Loucy (cell line): ENCODE measurements at regions not wholly inside any gene's neighbourhood (a gene's known extent, or its start where the extent isn't known, plus 50 kb on each side); places are given as distances from the start of the nearest gene placed in this dataset.

Source experiments
- H2AFZ ChIP-seq: fragments of 200-600 bp; sonication (generic); 2 replicates; pipeline ENCODE4 v1.6.0; 2016; ENCODE audit warnings: antibody characterized with exemption, mild to moderate bottlenecking, low read length, moderate library complexity
- H3F3A ChIP-seq: fragments of 200-600 bp; 2 replicates; pipeline ENCODE4 v1.6.0; 2016; ENCODE audit warnings: antibody characterized with exemption, low read depth, mild to moderate bottlenecking
- H3K27me3 ChIP-seq: fragments of 200-600 bp; sonication (generic); 2 replicates; pipeline ENCODE4 v1.6.1; 2014; ENCODE audit warnings: low read length, mild to moderate bottlenecking; ENCODE audit not compliant: insufficient read depth, poor library complexity, severe bottlenecking
- H3K36me3 ChIP-seq: fragments of 200-600 bp; sonication (generic); 2 replicates; pipeline ENCODE4 v1.6.1; 2016; ENCODE audit warnings: low read length; ENCODE audit not compliant: insufficient read depth
- H3K4me1 ChIP-seq: fragments of 200-600 bp; sonication (generic); 2 replicates; pipeline ENCODE4 v1.5.1; 2014; ENCODE audit warnings: low read length, mild to moderate bottlenecking; ENCODE audit not compliant: insufficient read depth, poor library complexity, severe bottlenecking
- H3K4me2 ChIP-seq: fragments of 200-600 bp; sonication (generic); 2 replicates; pipeline ENCODE4 v1.6.0; 2014; ENCODE audit warnings: antibody characterized with exemption, low read length, low read depth, mild to moderate bottlenecking; ENCODE audit not compliant: poor library complexity, severe bottlenecking
- H3K4me3 ChIP-seq: fragments of 200-600 bp; sonication (generic); 2 replicates; pipeline ENCODE4 v1.5.1; 2014; ENCODE audit warnings: low read length, mild to moderate bottlenecking, mixed read lengths; ENCODE audit not compliant: poor library complexity, severe bottlenecking
- H3K79me2 ChIP-seq: fragments of 200-600 bp; sonication (generic); 2 replicates; pipeline ENCODE4 v1.6.1; 2014; ENCODE audit warnings: low read length; ENCODE audit not compliant: insufficient read depth
- H3K9ac ChIP-seq: fragments of 200-600 bp; sonication (generic); 2 replicates; pipeline ENCODE4 v1.6.0; 2014; ENCODE audit warnings: mild to moderate bottlenecking, low read depth, low read length, moderate library complexity; ENCODE audit not compliant: poor library complexity, severe bottlenecking
- H3K9me2 ChIP-seq: fragments of 200-600 bp; sonication (generic); replicated peaks from 2 replicates; pipeline ENCODE4 v1.6.1; 2016; ENCODE audit warnings: low read depth, low read length, mixed read lengths
- H3K9me3 ChIP-seq: fragments of 200-600 bp; sonication (generic); 2 replicates; pipeline ENCODE4 v1.6.1; 2014; ENCODE audit warnings: mild to moderate bottlenecking, antibody characterized with exemption, low read length, low read depth; ENCODE audit not compliant: insufficient read depth
- H4K20me1 ChIP-seq: fragments of 200-600 bp; sonication (generic); 2 replicates; pipeline ENCODE4 v1.6.0; 2014; ENCODE audit warnings: antibody characterized with exemption, low read length, mild to moderate bottlenecking; ENCODE audit not compliant: insufficient read depth, poor library complexity, severe bottlenecking
- EZH2phosphoT487 ChIP-seq: fragments of 200-600 bp; IDR thresholded peaks from 2 replicates; pipeline ENCODE4 v1.6.1; 2018; ENCODE audit warnings: antibody characterized with exemption, mild to moderate bottlenecking, moderate library complexity, borderline replicate concordance
- TF ChIP-seq, protein P1 (sequence below): fragments of 200-600 bp; sonication (generic); conservative IDR thresholded peaks from 2 replicates; pipeline ENCODE4 v1.5.1; 2014; ENCODE audit warnings: mild to moderate bottlenecking, antibody characterized with exemption, low read length

DNA sequence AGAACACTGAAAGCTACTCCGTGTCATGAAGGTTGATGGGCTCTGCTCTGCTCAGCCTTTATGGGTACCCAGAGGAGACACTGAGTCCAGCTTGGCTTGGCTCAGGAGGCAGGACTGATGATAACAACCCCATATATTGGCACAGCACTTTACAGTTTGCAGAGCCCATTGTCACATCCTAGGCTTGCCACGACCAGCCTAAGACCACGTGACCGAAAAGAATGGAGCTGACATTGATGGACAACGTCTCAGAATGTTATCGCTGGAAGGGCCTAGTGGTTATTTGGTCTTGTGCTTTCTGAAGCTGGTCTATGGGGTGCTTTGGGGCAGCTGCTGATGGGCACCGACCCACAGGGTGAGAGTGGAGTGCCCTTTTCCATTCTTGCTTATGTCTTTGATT is 72.9 kb upstream of the RUNX3 start:
- Histone ChIP-seq H3K9me3 (no peaks in the 10 kb centered on the region), H3K4me2 (no peak overlapping the region), H3K4me3 (no peak overlapping the region), H3K79me2 (no peaks in the 10 kb centered on the region), H3K36me3 (no peaks in the 10 kb centered on the region), H2AFZ (no peak overlapping the region), H3K27me3 (no peaks in the 10 kb centered on the region), H3K9ac (no peak overlapping the region), H4K20me1 (no peaks in the 10 kb centered on the region), H3K9me2 (no peaks in the 10 kb centered on the region), H3K4me1 (peaks cover 74% of the 10 kb centered on the region), H3F3A (no peaks in the 10 kb centered on the region)
- TF ChIP-seq, protein P1, sequence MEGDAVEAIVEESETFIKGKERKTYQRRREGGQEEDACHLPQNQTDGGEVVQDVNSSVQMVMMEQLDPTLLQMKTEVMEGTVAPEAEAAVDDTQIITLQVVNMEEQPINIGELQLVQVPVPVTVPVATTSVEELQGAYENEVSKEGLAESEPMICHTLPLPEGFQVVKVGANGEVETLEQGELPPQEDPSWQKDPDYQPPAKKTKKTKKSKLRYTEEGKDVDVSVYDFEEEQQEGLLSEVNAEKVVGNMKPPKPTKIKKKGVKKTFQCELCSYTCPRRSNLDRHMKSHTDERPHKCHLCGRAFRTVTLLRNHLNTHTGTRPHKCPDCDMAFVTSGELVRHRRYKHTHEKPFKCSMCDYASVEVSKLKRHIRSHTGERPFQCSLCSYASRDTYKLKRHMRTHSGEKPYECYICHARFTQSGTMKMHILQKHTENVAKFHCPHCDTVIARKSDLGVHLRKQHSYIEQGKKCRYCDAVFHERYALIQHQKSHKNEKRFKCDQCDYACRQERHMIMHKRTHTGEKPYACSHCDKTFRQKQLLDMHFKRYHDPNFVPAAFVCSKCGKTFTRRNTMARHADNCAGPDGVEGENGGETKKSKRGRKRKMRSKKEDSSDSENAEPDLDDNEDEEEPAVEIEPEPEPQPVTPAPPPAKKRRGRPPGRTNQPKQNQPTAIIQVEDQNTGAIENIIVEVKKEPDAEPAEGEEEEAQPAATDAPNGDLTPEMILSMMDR = no peak
- no peak for TF ChIP-seq EZH2phosphoT487

DNA sequence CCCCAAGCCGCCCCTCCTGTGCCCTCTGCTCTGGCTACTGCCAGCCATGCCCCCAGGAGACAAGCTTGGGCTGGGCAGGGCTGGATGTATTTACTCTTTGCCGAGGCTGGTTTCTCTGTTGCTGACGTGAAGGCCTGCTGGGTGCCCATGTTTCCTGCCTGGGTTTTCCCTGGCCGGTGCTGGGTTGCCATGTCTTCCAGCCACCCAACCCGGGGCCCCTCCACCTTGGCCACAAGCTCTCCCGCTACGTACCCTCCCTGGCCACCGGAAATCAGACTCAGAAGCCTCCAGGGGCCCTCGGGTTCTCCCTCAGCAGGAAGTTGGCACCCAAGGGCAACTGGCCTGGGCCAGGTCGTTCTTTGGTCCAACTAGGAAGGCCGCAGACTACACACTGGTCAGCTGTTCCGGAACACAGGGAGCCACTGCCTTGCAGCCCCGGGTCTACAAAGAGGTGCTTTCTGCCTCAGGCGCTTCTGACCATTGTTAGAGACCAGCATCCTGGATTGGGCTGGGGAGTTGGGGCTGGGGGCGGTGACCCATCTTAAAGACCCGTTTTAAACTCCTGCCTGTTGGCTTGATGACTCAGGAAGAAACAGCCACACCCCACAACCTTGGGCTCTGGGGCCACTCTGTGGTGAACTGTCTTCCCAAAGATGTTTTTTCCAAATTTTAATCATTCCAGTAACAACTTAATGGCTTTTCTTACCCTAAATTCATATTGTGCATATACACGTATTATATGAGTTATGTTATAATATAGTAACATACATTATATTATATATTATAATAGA is 71.2 kb upstream of the RUNX3 start:
- H3K4me2 ChIP-seq = peak overlapping the region; percentile 4
- no peaks in the 10 kb centered on the region for H3K27me3 ChIP-seq
- TF ChIP-seq, protein P1 = no peak
- TF ChIP-seq EZH2phosphoT487 = no peak

DNA sequence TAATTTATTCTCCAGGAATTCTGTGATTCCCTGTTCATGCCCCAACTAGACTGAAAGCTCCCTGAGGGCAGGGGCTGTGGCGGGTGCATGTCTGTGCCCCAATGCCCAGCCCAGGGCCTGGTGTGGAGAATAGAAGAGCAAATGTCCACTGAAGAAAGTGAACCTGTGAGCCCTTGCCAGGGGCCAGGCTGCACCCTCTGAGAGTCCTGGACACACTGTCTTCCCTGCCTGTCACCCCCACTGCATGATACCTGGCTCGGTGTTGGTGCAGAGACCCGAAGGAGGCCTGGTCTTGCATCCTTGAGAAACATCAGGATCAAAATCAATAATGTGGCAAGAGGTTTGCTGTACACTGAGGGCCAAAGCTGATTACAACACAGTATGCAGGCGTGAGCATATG is 69.8 kb upstream of the RUNX3 start:
- no peaks in the 10 kb centered on the region for H3K9me2 ChIP-seq
- H2AFZ ChIP-seq = no peak overlapping the region
- H3K79me2 ChIP-seq = no peaks in the 10 kb centered on the region
- H3K9ac ChIP-seq = peak overlapping the region; percentile 63
- H3K36me3 ChIP-seq = no peaks in the 10 kb centered on the region
- H3K4me1 ChIP-seq = peaks cover 74% of the 10 kb centered on the region
- no peak overlapping the region for H3K4me3 ChIP-seq
- H4K20me1 ChIP-seq = no peaks in the 10 kb centered on the region
- no peaks in the 10 kb centered on the region for H3K27me3 ChIP-seq
- peaks cover 8% of the 10 kb centered on the region for H3F3A ChIP-seq
- H3K9me3 ChIP-seq = no peaks in the 10 kb centered on the region
- H3K4me2 ChIP-seq = no peak overlapping the region
- TF ChIP-seq EZH2phosphoT487 = no peak
- TF ChIP-seq, protein P1 = no peak

More for the DNA sequence above, 71.2 kb upstream of the RUNX3 start:
- Histone ChIP-seq H2AFZ (0 out of 2 replicates have a peak overlapping the region, but pooled peaks have one; percentile 32), H3K9me3 (no peaks in the 10 kb centered on the region), H3K79me2 (no peaks in the 10 kb centered on the region), H3K9ac (peak overlapping the region; percentile 30), H3K36me3 (no peaks in the 10 kb centered on the region), H3K9me2 (no peaks in the 10 kb centered on the region), H3F3A (peaks cover 8% of the 10 kb centered on the region), H3K4me3 (no peak overlapping the region), H4K20me1 (no peaks in the 10 kb centered on the region), H3K4me1 (peaks cover 72% of the 10 kb centered on the region)
